ENCODE measurements at regions not wholly inside any gene's neighbourhood (a gene's known extent, or its start where the extent isn't known, plus 50 kb on each side); places are given as distances from the start of the nearest gene placed in this dataset.

DNA sequence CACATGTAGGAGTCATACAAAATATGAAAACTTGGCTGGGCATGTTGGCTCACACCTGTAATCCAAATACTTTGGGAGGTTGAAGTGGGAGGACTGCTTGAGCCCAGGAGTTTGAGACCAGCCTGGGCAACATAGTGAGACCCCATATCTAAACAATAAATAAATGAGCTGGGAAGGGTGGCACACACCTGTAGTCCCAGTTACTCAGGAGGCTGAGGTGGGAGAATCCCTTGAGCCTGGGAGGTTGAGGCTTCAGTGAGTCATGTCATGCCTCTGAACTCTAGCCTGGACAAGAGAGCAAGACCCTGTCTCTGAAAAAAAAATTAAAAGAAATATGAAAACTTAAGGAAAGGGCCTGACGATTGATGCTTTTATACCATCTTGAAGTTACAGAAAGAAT is 112.4 kb upstream of the RAI14 start:
- TF ChIP-seq, protein P1, sequence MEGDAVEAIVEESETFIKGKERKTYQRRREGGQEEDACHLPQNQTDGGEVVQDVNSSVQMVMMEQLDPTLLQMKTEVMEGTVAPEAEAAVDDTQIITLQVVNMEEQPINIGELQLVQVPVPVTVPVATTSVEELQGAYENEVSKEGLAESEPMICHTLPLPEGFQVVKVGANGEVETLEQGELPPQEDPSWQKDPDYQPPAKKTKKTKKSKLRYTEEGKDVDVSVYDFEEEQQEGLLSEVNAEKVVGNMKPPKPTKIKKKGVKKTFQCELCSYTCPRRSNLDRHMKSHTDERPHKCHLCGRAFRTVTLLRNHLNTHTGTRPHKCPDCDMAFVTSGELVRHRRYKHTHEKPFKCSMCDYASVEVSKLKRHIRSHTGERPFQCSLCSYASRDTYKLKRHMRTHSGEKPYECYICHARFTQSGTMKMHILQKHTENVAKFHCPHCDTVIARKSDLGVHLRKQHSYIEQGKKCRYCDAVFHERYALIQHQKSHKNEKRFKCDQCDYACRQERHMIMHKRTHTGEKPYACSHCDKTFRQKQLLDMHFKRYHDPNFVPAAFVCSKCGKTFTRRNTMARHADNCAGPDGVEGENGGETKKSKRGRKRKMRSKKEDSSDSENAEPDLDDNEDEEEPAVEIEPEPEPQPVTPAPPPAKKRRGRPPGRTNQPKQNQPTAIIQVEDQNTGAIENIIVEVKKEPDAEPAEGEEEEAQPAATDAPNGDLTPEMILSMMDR (IDR thresholded peaks at IDR 0.05; ENCODE audit: poor library complexity, severe bottlenecking) = no peak
- TF ChIP-seq POLR2AphosphoS5 (IDR thresholded peaks at IDR 0.05) (no peak), SMC3 (conservative IDR thresholded peaks at IDR 0.05; ENCODE audit: poor library complexity) (no peak), MXI1 (conservative IDR thresholded peaks at IDR 0.05; ENCODE audit: poor library complexity, severe bottlenecking) (no peak), EZH2 (IDR thresholded peaks at IDR 0.05; ENCODE audit: borderline replicate concordance, insufficient read depth, low read length, poor library complexity, severe bottlenecking) (no peak), TAF1 (IDR thresholded peaks at IDR 0.05; ENCODE audit: low read depth) (no peak)
- TF ChIP-seq, protein P2, sequence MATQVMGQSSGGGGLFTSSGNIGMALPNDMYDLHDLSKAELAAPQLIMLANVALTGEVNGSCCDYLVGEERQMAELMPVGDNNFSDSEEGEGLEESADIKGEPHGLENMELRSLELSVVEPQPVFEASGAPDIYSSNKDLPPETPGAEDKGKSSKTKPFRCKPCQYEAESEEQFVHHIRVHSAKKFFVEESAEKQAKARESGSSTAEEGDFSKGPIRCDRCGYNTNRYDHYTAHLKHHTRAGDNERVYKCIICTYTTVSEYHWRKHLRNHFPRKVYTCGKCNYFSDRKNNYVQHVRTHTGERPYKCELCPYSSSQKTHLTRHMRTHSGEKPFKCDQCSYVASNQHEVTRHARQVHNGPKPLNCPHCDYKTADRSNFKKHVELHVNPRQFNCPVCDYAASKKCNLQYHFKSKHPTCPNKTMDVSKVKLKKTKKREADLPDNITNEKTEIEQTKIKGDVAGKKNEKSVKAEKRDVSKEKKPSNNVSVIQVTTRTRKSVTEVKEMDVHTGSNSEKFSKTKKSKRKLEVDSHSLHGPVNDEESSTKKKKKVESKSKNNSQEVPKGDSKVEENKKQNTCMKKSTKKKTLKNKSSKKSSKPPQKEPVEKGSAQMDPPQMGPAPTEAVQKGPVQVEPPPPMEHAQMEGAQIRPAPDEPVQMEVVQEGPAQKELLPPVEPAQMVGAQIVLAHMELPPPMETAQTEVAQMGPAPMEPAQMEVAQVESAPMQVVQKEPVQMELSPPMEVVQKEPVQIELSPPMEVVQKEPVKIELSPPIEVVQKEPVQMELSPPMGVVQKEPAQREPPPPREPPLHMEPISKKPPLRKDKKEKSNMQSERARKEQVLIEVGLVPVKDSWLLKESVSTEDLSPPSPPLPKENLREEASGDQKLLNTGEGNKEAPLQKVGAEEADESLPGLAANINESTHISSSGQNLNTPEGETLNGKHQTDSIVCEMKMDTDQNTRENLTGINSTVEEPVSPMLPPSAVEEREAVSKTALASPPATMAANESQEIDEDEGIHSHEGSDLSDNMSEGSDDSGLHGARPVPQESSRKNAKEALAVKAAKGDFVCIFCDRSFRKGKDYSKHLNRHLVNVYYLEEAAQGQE (IDR thresholded peaks at IDR 0.05; ENCODE audit: borderline replicate concordance) = no peak

Measured in neural cell (in vitro differentiated cells).